Ishikawa (cell line): ENCODE measurements at regions not wholly inside any gene's neighbourhood (a gene's known extent, or its start where the extent isn't known, plus 50 kb on each side); places are given as distances from the start of the nearest gene placed in this dataset.

Experiments
- CEBPB ChIP-seq: IDR thresholded peaks from 2 replicates; pipeline ENCODE4 v1.6.1; 2012
- EGR1 ChIP-seq: IDR thresholded peaks from 2 replicates; pipeline ENCODE4 v1.6.1; 2012
- EP300 ChIP-seq: IDR thresholded peaks from 2 replicates; pipeline ENCODE4 v1.6.1; 2012; ENCODE audit warnings: borderline replicate concordance
- FOXM1 ChIP-seq: IDR thresholded peaks from 2 replicates; pipeline ENCODE4 v1.6.1; 2012; ENCODE audit warnings: low read depth, borderline replicate concordance
- NFIC ChIP-seq: IDR thresholded peaks from 2 replicates; pipeline ENCODE4 v1.6.1; 2012
- RAD21 ChIP-seq: IDR thresholded peaks from 2 replicates; pipeline ENCODE4 v1.6.1; 2012; ENCODE audit warnings: low read depth
- REST ChIP-seq: IDR thresholded peaks from 2 replicates; pipeline ENCODE4 v1.6.1; 2012; ENCODE audit warnings: low read depth, mild to moderate bottlenecking
- TAF1 ChIP-seq: IDR thresholded peaks from 2 replicates; pipeline ENCODE4 v1.6.1; 2012; ENCODE audit warnings: low read depth, mild to moderate bottlenecking
- TCF12 ChIP-seq: IDR thresholded peaks from 2 replicates; pipeline ENCODE4 v1.6.1; 2012; ENCODE audit warnings: low read depth
- TEAD4 ChIP-seq: IDR thresholded peaks from 2 replicates; pipeline ENCODE4 v1.6.1; 2012
- YY1 ChIP-seq: IDR thresholded peaks from 2 replicates; pipeline ENCODE4 v1.6.1; 2012; ENCODE audit warnings: low read depth
- ZBTB7A ChIP-seq: IDR thresholded peaks from 2 replicates; pipeline ENCODE4 v1.6.1; 2012; ENCODE audit warnings: low read depth
- TF ChIP-seq, protein P1 (sequence below): IDR thresholded peaks from 2 replicates; pipeline ENCODE4 v1.6.1; 2012

DNA sequence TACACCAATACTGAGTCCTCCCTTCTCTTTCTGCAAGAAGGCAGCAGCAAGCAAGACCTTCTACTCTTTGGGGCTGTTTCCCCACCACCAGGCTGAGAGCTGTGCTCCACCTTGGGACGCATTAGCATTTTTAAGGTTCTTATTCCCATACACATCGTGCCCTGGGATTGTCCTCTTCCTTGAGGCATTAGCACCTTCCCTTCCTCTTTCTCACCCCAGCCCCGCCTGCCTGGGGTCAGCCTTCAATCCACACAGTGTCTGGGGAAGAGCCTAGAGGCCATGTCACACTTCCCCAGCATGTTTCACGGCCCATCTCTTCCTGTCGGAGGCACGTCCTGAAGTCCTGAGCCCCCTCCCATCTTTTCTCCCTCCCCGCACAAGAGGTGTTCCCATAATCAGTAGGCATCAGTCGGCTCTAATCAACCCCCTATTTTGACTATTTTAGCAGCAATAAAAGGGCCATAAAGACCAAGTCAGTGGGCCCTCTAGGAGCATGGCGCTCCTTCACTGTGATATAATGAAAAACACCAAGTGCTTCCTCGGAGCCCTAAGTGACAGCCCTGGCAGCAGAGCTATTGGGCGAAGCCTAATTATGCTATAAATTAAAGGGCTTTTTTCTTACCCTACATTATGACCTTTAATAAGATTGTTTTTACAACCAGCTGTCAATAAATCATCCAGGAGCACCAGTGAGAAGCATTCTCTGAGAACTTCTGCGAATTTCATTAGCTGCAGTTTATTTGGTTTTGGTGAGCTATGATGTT lies 55.0 kb upstream of the PKDCC start:
- no peak for TF ChIP-seq TAF1
- TF ChIP-seq, protein P1, sequence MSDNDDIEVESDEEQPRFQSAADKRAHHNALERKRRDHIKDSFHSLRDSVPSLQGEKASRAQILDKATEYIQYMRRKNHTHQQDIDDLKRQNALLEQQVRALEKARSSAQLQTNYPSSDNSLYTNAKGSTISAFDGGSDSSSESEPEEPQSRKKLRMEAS = no peak
- no peak for TF ChIP-seq YY1
- no peak for TF ChIP-seq EP300
- TF ChIP-seq CEBPB = no peak
- no peak for TF ChIP-seq RAD21
- TF ChIP-seq FOXM1 = no peak
- no peak for TF ChIP-seq REST
- no peak for TF ChIP-seq TEAD4
- TF ChIP-seq ZBTB7A = no peak
- TF ChIP-seq EGR1 = no peak
- TF ChIP-seq NFIC = no peak
- no peak for TF ChIP-seq TCF12
